NB4 (cell line): ENCODE measurements at regions not wholly inside any gene's neighbourhood (a gene's known extent, or its start where the extent isn't known, plus 50 kb on each side); places are given as distances from the start of the nearest gene placed in this dataset.
"Not testable (repeated sequence)": the region's sequence is repeated elsewhere in the genome, so short reads cannot be mapped to it uniquely, and the experiment has no call there.

Experiments used
- POLR2A ChIP-seq: IDR thresholded peaks from 2 replicates; pipeline ENCODE4 v1.6.1; 2011; ENCODE audit warnings: mild to moderate bottlenecking; ENCODE audit not compliant: insufficient read length; ENCODE audit errors: extremely low read depth
- TF ChIP-seq, protein P1 (sequence below): IDR thresholded peaks from one replicate; pipeline ENCODE4 v1.5.1; 2012; ENCODE audit warnings: low read depth, low read length
- TF ChIP-seq, protein P2 (sequence below): IDR thresholded peaks from 2 replicates; pipeline ENCODE4 v1.6.1; 2011; ENCODE audit warnings: low read depth, low read length

- TF ChIP-seq POLR2A, result not testable (repeated sequence)
- TF ChIP-seq, protein P1, sequence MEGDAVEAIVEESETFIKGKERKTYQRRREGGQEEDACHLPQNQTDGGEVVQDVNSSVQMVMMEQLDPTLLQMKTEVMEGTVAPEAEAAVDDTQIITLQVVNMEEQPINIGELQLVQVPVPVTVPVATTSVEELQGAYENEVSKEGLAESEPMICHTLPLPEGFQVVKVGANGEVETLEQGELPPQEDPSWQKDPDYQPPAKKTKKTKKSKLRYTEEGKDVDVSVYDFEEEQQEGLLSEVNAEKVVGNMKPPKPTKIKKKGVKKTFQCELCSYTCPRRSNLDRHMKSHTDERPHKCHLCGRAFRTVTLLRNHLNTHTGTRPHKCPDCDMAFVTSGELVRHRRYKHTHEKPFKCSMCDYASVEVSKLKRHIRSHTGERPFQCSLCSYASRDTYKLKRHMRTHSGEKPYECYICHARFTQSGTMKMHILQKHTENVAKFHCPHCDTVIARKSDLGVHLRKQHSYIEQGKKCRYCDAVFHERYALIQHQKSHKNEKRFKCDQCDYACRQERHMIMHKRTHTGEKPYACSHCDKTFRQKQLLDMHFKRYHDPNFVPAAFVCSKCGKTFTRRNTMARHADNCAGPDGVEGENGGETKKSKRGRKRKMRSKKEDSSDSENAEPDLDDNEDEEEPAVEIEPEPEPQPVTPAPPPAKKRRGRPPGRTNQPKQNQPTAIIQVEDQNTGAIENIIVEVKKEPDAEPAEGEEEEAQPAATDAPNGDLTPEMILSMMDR, result not testable (repeated sequence)
- TF ChIP-seq, protein P2, sequence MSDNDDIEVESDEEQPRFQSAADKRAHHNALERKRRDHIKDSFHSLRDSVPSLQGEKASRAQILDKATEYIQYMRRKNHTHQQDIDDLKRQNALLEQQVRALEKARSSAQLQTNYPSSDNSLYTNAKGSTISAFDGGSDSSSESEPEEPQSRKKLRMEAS, result not testable (repeated sequence)
Measured at GRCh38 chr2:110291909-110292579, 79.7 kb upstream of the MTLN start.
